T-helper 1 cell treated with Interleukin-12 subunit alpha and Interleukin-12 subunit beta and Interleukin-4 antibody, amounts not matched to agents 30 μg/mL and 1 μg/mL, for 36 hours (primary cell): ENCODE measurements at regions not wholly inside any gene's neighbourhood (a gene's known extent, or its start where the extent isn't known, plus 50 kb on each side); places are given as distances from the start of the nearest gene placed in this dataset.

Experiments used
- H3K27ac Mint-ChIP-seq: one replicate; pipeline ENCODE4 v1.8.0; 2021; ENCODE audit warnings: mild to moderate bottlenecking, mixed read lengths
- H3K27me3 Mint-ChIP-seq: one replicate; pipeline ENCODE4 v1.8.0; 2021; ENCODE audit warnings: low read depth, mixed read lengths
- H3K36me3 Mint-ChIP-seq: one replicate; pipeline ENCODE4 v1.8.0; 2021; ENCODE audit warnings: low read depth, mixed read lengths
- H3K4me1 Mint-ChIP-seq: one replicate; pipeline ENCODE4 v1.8.0; 2021; ENCODE audit warnings: low read depth, mixed read lengths
- H3K4me3 Mint-ChIP-seq: one replicate; pipeline ENCODE4 v1.8.0; 2021; ENCODE audit warnings: mild to moderate bottlenecking, moderate library complexity, mixed read lengths
- H3K9me3 Mint-ChIP-seq: one replicate; pipeline ENCODE4 v1.8.0; 2021; ENCODE audit warnings: mixed read lengths

DNA sequence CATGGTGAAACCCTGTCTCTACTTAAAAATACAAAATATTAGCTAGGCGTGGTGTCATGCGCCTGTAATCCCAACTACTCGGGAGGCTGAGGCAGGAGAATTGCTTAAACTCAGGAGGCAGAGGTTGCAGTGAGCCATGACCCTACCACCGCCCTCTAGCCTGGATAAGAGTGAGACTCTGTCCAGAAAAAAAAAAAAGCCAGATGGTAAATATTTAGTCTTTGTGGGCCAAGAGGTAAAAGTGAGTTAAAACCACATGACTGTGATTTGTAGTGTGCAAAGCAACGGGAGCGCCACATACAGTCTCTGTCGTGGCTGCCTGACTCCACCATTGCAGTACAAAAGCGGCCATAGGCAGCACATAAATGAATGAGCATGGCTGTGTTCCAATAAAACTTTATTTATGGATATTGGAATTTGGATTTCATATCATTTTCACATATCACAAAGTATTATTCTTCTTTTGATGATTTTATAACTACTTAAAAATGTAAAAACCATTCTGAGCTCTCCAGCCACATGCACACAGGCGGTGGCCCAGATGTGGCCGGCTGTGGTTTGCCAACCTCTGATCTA lies 51.8 kb upstream of the CASZ1 start:
- Mint-ChIP-seq H3K9me3 (peaks cover 5% of the 10 kb centered on the region), H3K4me1 (no peaks in the 10 kb centered on the region), H3K27ac (no peak overlapping the region), H3K27me3 (peaks cover 7% of the 10 kb centered on the region), H3K4me3 (no peak overlapping the region), H3K36me3 (no peaks in the 10 kb centered on the region)

DNA sequence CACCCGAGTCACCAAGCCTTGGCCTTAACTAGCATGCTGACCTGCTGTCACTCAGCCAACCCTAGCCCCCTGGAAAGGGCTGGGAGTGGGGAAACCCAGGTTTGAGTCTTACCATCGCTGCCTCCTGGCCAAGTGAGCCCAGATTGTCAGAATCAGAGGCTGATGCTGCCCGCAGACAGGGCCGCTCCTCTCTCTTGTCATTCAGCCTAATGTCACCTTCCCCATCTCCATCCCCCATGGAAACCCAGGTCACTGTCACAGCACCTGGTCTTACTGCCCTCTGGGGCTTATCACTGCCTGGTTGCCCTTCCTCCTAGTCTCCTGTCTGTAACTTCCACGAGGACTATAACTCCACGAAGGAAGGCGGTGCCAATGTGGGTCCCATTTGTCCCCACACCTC lies 53.6 kb upstream of the CASZ1 start:
- no peak overlapping the region for H3K27ac Mint-ChIP-seq
- no peak overlapping the region for H3K4me3 Mint-ChIP-seq
- no peaks in the 10 kb centered on the region for H3K27me3 Mint-ChIP-seq
- no peaks in the 10 kb centered on the region for H3K4me1 Mint-ChIP-seq
- no peaks in the 10 kb centered on the region for H3K36me3 Mint-ChIP-seq
- no peaks in the 10 kb centered on the region for H3K9me3 Mint-ChIP-seq

DNA sequence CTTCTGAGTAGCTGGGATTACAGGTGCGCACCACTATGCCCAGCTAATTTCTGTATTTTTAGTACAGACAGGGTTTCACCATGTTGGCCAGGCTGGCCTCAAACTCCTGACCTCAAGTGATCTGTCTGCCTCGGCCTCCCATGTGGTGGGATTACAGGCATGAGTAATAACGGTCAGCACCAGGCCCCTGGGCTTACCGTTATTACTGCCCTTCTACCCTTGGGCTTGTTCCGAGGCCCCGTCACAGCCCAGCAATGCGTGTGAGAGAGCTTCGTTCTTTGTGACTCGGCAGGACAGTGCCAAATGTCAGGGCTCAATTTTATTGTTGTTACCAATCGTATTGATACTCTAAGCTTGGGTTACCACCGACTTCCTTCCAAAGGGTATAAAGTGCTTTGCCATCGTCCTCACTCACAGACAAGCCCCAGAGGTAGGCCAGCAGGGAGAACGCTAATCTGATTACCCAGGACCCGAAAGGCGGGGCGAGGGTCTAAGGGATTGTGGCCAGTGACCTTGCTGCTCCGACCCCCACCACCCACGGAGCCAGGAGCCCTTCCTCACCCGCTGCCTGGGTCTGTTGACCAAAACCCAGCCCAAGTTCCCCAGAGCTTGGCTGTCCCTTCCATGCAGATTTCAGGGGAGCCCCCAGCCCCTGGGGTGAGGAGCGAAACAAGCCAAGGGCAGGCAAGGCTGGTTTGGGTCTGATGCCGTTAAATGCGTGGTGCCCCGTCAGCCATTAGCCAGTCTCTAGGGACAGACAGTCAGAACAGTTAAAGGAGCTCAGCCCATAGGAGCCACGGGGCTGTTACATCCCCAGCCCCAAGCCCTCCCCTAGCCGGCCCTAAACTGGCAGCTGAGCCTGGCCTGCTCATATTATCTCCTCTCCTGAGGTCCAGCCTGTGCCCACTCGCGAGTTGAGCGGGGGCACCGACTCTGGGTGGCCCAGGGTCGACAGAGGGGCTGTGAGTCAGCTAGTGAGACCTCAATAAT lies 54.9 kb upstream of the CASZ1 start:
- Mint-ChIP-seq H3K27me3 (no peaks in the 10 kb centered on the region), H3K36me3 (no peaks in the 10 kb centered on the region), H3K27ac (no peak overlapping the region), H3K4me3 (no peak overlapping the region), H3K9me3 (no peaks in the 10 kb centered on the region), H3K4me1 (no peaks in the 10 kb centered on the region)

DNA sequence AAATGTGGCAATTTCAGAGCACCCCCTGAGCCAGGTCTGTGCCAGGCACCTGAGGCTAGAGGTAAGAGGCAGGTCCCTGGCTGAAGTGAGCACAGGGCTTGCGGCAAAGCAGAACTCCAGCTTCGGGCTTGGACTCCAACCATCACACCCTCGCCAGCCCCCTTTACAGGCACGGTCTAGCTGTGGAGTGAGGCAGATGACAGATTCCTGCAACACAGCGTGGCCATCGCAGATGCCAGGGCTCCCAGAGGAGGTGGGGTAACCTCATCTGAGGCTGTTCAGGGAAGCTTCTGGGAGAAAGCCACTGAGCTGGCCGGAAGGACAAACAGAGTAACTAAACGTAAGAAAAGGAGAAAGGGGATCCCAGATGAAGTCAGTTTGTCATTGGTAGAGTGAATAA lies 55.6 kb upstream of the CASZ1 start:
- no peak overlapping the region for H3K4me3 Mint-ChIP-seq
- no peaks in the 10 kb centered on the region for H3K9me3 Mint-ChIP-seq
- no peak overlapping the region for H3K27ac Mint-ChIP-seq
- no peaks in the 10 kb centered on the region for H3K36me3 Mint-ChIP-seq
- no peaks in the 10 kb centered on the region for H3K4me1 Mint-ChIP-seq
- no peaks in the 10 kb centered on the region for H3K27me3 Mint-ChIP-seq

DNA sequence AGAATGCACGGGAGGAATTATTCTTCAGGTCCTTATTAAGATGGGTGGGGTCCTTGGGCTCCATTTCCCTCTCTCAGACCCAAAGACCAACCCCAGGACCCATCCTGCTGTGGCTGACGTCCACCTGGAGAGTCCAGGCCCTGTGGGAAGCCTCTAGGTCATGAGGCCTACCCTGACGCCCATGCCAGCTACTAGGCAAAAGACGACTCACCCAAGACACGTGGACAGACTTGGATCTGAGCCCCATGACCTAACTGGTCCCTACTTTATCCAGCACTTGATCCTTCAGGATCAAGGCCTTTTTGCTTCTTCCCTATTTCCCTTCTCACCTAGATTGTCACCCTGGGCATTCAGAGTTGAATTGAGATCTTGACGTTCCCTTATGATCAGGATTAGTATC lies 56.0 kb upstream of the CASZ1 start:
- Mint-ChIP-seq H3K27ac (no peak overlapping the region), H3K4me3 (no peak overlapping the region), H3K4me1 (no peaks in the 10 kb centered on the region), H3K9me3 (no peaks in the 10 kb centered on the region), H3K27me3 (no peaks in the 10 kb centered on the region), H3K36me3 (no peaks in the 10 kb centered on the region)

DNA sequence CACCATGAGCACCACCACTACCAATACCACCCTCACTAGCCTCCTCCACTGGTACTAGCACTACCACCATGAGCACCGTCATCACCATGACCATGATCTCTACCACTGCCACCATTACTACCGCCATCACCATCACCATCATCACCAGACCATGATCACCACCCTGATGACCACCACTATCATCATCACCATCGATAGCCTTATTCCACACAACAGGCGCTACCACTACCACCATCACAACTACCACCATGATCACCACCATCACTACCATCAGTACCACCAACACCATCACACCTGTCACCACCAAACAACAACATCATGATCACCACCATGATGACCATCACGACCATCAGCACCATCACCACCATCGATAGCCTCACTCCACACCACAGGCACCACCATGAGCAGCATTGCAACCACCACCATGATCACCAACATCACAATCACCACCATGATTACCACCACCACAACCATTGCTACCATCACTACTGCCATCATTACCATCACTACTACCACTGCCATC lies 56.6 kb upstream of the CASZ1 start:
- no peaks in the 10 kb centered on the region for H3K4me1 Mint-ChIP-seq
- no peak overlapping the region for H3K4me3 Mint-ChIP-seq
- no peaks in the 10 kb centered on the region for H3K36me3 Mint-ChIP-seq
- H3K27ac Mint-ChIP-seq = no peak overlapping the region
- no peaks in the 10 kb centered on the region for H3K9me3 Mint-ChIP-seq
- no peaks in the 10 kb centered on the region for H3K27me3 Mint-ChIP-seq

DNA sequence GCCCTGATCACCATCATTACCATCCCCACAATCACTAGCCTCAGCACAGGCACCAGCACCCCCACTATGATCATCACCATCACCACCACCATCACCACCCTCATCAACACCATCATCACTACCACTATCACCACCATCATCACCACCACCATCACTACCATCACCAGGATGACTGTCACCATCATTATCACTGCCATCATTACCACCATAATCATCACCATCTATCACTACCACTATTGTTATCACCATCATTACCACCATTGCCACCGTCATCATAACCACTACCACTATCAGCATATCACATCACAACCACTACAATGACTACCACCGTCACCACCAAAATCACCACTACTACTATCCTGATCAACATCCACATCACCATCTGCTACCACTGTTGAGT lies 57.3 kb upstream of the CASZ1 start:
- H3K4me3 Mint-ChIP-seq = no peak overlapping the region
- H3K27ac Mint-ChIP-seq = no peak overlapping the region
- no peaks in the 10 kb centered on the region for H3K9me3 Mint-ChIP-seq
- no peaks in the 10 kb centered on the region for H3K27me3 Mint-ChIP-seq
- no peaks in the 10 kb centered on the region for H3K36me3 Mint-ChIP-seq
- H3K4me1 Mint-ChIP-seq = no peaks in the 10 kb centered on the region

DNA sequence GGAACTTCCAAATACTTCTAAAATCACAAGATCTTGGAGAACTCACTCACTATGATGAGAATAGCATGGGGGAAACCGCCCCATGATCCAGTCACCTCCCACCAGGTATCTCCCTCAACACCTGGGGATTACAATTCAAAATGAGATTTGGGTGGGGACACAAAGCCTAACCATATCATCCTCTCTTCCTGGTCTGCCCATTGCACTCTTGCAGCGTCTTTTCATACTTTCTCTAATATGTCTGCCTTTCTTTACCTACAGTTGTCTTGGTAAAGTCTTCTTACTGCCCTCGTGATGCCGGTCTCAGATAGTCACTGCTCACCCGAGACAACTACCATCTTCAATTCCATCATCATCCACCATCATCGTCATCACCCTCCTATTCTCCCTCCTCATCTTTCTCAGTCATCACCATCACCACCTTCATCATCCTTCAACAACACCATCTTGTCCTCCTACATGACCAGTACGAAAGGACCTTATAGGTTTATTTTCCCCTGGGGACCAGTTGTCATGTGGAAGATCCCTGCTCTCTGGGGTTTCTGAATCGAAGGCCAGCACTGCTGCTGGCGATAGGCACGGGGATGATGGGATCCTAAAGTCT lies 58.5 kb upstream of the CASZ1 start:
- Mint-ChIP-seq H3K4me3 (no peak overlapping the region), H3K36me3 (no peaks in the 10 kb centered on the region), H3K27ac (no peak overlapping the region), H3K4me1 (no peaks in the 10 kb centered on the region), H3K9me3 (no peaks in the 10 kb centered on the region), H3K27me3 (peaks cover under 1% of the 10 kb centered on the region)

DNA sequence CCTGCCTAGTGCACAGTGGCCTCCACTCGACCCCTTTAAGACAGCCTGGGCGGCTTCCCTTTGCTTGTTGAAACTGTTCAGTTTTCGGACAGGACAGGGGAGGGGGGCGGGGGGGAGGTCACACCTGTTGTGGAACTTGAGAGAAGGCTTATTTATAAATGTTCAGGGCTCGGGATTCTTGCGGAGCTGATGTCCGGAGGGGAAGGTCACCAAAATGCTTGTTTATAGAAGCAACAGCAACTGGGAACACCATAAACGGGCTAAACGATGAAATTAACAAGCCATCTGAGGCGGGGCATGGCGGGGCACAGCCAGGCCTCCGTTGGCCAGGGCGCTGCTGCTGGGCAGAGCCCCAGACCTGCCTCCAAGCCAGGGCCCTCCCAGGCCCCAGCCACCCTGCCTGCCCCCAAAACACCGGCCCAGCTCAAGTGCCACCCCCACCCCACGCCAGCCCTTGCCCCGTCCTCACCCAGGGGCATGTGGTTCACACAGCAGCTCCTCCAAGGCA lies 59.8 kb upstream of the CASZ1 start:
- H3K27ac Mint-ChIP-seq = no peak overlapping the region
- H3K9me3 Mint-ChIP-seq = no peaks in the 10 kb centered on the region
- no peak overlapping the region for H3K4me3 Mint-ChIP-seq
- H3K4me1 Mint-ChIP-seq = no peaks in the 10 kb centered on the region
- H3K27me3 Mint-ChIP-seq = peaks cover 10% of the 10 kb centered on the region
- no peaks in the 10 kb centered on the region for H3K36me3 Mint-ChIP-seq

DNA sequence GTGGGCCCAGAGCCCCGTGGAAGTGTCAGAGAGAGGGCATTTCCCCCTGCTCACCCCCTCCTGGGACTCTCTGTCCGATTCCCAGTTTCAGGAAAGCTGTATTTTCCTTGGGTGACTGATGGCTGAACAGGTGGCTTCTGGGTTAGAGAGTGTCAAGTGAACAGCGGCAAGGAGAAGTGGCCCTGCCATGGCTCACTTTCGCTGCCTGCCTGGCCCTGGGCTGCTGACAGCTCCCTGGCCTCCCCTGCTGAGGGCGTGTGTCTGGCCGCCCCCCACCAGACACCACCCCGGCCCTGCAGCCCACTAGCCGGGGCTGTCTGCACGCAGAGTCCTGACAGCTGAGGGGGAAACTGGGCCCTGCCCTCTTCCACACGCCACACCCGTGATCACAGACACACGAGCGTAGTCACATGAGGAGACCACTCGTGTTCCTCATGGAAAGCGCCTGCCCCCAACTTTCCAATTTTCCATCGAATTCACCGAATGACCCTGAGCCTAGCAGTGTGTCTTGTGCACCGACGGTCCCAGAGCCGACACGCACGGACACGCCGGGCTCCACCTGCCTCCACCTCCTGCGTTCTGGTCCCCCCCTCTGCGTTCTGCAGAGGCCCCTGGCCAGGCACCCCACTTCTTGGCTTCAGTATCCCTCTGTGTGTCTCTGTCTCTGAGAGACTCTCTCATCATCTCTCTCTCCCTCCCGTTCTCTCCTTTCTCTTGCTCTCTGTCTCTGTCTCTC lies 60.6 kb upstream of the CASZ1 start:
- H3K9me3 Mint-ChIP-seq = no peaks in the 10 kb centered on the region
- H3K4me1 Mint-ChIP-seq = no peaks in the 10 kb centered on the region
- H3K27me3 Mint-ChIP-seq = peaks cover 13% of the 10 kb centered on the region
- no peaks in the 10 kb centered on the region for H3K36me3 Mint-ChIP-seq
- H3K27ac Mint-ChIP-seq = no peak overlapping the region
- H3K4me3 Mint-ChIP-seq = no peak overlapping the region

DNA sequence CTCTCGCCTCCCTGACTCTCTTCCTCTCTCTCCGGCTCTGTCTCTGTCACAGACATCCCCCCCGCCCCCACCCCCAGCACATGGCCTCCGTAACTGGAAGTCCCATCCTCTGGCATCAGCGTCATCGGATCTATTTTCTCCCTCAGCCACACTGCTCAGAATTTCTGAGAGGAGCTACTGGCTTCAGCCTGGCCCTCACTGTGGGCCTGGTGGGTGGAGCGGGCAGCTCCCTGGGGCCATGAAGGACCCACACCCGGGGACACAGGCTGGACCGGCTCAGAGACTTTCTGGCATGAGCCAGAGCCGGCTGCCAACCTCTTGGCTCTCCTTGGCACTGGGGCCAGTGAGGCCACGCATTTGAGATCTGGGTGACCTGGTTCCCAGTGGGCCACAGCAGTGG lies 61.2 kb upstream of the CASZ1 start:
- Mint-ChIP-seq H3K27ac (no peak overlapping the region), H3K36me3 (no peaks in the 10 kb centered on the region), H3K4me3 (no peak overlapping the region), H3K4me1 (no peaks in the 10 kb centered on the region), H3K27me3 (peaks cover 19% of the 10 kb centered on the region), H3K9me3 (no peaks in the 10 kb centered on the region)

DNA sequence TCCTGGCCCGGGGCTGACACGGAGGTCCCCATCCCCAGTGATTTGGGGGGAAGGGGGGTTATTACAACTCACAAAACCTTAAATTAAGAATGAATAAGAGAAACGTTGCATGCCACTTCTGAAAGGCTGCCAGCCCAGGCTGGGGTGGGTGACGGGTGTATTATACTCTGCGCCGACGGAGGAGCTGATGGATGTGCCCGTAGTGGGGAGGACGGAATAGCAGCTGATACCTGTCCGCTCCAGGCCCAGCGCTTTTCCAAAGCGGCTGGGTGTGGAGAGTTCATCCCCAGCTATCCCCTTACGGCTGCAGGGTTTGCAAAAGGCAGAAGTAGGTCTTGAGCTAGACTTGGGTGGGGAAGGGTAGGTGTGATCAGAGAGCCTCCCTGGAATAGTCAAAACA lies 63.8 kb upstream of the CASZ1 start:
- no peaks in the 10 kb centered on the region for H3K36me3 Mint-ChIP-seq
- H3K4me3 Mint-ChIP-seq = no peak overlapping the region
- no peaks in the 10 kb centered on the region for H3K9me3 Mint-ChIP-seq
- peaks cover 1% of the 10 kb centered on the region for H3K4me1 Mint-ChIP-seq
- H3K27me3 Mint-ChIP-seq = peaks cover 44% of the 10 kb centered on the region
- H3K27ac Mint-ChIP-seq = no peak overlapping the region

DNA sequence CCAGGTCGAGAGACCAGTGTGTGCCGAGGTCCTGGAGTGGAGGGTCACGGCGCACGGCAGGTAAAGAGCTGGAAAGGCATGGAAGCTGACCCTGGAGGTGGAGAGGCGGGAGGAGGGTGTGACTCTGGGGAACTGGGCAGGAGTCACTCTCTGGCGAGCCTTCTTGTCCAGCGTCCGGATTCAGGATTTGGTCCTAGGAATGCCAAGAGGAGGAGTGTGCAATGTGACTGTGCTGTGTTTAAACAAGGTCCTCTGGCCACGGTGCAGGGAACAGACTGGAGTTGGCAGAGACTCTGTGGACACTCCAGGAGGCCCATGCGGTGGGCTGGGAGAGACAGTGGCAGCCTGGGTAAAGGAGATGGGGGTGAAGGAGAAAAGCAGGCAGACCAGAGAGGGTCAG lies 64.2 kb upstream of the CASZ1 start:
- Mint-ChIP-seq H3K27me3 (peaks cover 49% of the 10 kb centered on the region), H3K9me3 (no peaks in the 10 kb centered on the region), H3K4me3 (no peak overlapping the region), H3K4me1 (peaks cover 2% of the 10 kb centered on the region), H3K27ac (no peak overlapping the region), H3K36me3 (no peaks in the 10 kb centered on the region)

DNA sequence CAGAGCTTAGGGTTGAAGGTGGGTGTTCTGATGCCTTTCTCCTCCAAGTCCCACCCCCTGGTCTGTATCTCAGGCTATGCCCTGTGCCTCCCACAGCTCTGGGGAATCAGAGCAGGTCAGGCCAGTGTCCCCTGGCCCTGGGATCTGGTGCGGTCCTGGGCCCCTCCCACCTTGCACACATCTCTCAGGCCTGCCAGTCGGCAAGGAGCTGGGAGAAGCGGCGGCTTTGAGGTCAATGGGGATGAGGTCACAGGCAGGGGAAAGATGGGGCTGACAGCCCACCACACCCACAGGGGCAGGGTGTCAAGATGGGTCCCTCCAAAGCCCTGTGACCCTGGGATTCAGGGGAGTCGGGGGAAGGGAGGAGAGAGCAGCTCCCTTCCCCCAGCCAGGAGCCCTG lies 65.4 kb upstream of the CASZ1 start:
- H3K9me3 Mint-ChIP-seq = no peaks in the 10 kb centered on the region
- peaks cover 58% of the 10 kb centered on the region for H3K27me3 Mint-ChIP-seq
- no peaks in the 10 kb centered on the region for H3K36me3 Mint-ChIP-seq
- H3K27ac Mint-ChIP-seq = no peak overlapping the region
- H3K4me1 Mint-ChIP-seq = peaks cover 8% of the 10 kb centered on the region
- H3K4me3 Mint-ChIP-seq = no peak overlapping the region
